GM12874 (cell line): ENCODE measurements at regions not wholly inside any gene's neighbourhood (a gene's known extent, or its start where the extent isn't known, plus 50 kb on each side); places are given as distances from the start of the nearest gene placed in this dataset.

Experiments used
- CTCF ChIP-seq: IDR thresholded peaks from 2 replicates; pipeline ENCODE4 v1.5.1; 2011; ENCODE audit warnings: low read depth, mild to moderate bottlenecking, control low read depth, low read length, moderate library complexity; ENCODE audit not compliant: insufficient read depth

GRCh38 chr22:27251563-27251962 lies 550.0 kb downstream of the MN1 start:
- no peak for TF ChIP-seq CTCF

GRCh38 chr22:27252282-27253049 lies 549.1 kb downstream of the MN1 start:
- no peak for TF ChIP-seq CTCF

- TF ChIP-seq CTCF = no peak
Measured at GRCh38 chr22:27253108-27253902, 548.3 kb downstream of the MN1 start.

GRCh38 chr22:27255580-27255979 lies 546.0 kb downstream of the MN1 start:
- TF ChIP-seq CTCF = no peak

- no peak for TF ChIP-seq CTCF
Measured at GRCh38 chr22:27257987-27258386, 543.6 kb downstream of the MN1 start.

- no peak for TF ChIP-seq CTCF
Measured at GRCh38 chr22:27258616-27259172, 542.9 kb downstream of the MN1 start.

GRCh38 chr22:27259433-27259832 lies 542.1 kb downstream of the MN1 start:
- TF ChIP-seq CTCF = no peak
